ENCODE measurements at regions not wholly inside any gene's neighbourhood (a gene's known extent, or its start where the extent isn't known, plus 50 kb on each side); places are given as distances from the start of the nearest gene placed in this dataset.

GRCh38 chr13:53466576-53466975, 438.0 kb downstream of the OLFM4 start:
- Histone ChIP-seq H3K36me3 (ENCODE audit: insufficient read depth, low read length) (no peaks in the 10 kb centered on the region), H3K27me3 (ENCODE audit: insufficient read depth, low read length) (no peaks in the 10 kb centered on the region), H3K4me3 (ENCODE audit: low read depth, low read length) (no peak overlapping the region), H3K79me2 (ENCODE audit: control insufficient read depth, insufficient read depth, low read length, unreplicated experiment) (no peaks in the 10 kb centered on the region), H3K4me1 (ENCODE audit: control insufficient read depth, insufficient read depth, low read length, unreplicated experiment) (no peaks in the 10 kb centered on the region), H2AFZ (ENCODE audit: low read length, unreplicated experiment) (no peak overlapping the region), H3K27ac (ENCODE audit: low read depth, low read length) (no peak overlapping the region)

- Histone ChIP-seq H3K4me3 (ENCODE audit: low read depth, low read length) (no peak overlapping the region), H3K36me3 (ENCODE audit: insufficient read depth, low read length) (no peaks in the 10 kb centered on the region), H3K27ac (ENCODE audit: low read depth, low read length) (no peak overlapping the region), H2AFZ (ENCODE audit: low read length, unreplicated experiment) (no peak overlapping the region), H3K27me3 (ENCODE audit: insufficient read depth, low read length) (no peaks in the 10 kb centered on the region), H3K79me2 (ENCODE audit: control insufficient read depth, insufficient read depth, low read length, unreplicated experiment) (no peaks in the 10 kb centered on the region), H3K4me1 (ENCODE audit: control insufficient read depth, insufficient read depth, low read length, unreplicated experiment) (no peaks in the 10 kb centered on the region)
Observed at GRCh38 chr13:53473397-53473796, 444.8 kb downstream of the OLFM4 start.

DNA sequence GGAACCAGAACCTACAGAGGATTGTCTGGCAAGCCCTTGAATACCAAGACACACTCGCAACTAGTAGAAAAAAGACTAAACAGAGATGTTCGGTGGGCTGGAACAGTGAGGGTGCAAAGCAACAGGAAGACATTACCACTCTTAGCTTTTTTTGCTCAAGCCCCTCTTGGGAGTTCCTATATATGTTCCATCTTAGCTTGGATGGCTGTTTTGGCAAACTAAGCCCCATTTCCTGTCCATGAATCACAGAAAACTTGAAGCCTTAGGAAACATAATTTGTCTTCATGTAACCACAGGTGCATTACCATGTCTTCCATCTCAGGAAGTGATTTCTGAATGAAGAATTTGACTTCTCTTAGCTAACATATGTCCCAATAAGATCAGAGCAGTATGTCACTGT, 446.3 kb downstream of the OLFM4 start:
- H2AFZ ChIP-seq (ENCODE audit: low read length, unreplicated experiment) = no peak overlapping the region
- H3K79me2 ChIP-seq (ENCODE audit: control insufficient read depth, insufficient read depth, low read length, unreplicated experiment) = no peaks in the 10 kb centered on the region
- H3K27ac ChIP-seq (ENCODE audit: low read depth, low read length) = no peak overlapping the region
- H3K4me3 ChIP-seq (ENCODE audit: low read depth, low read length) = no peak overlapping the region
- no peaks in the 10 kb centered on the region for H3K36me3 ChIP-seq (ENCODE audit: insufficient read depth, low read length)
- H3K4me1 ChIP-seq (ENCODE audit: control insufficient read depth, insufficient read depth, low read length, unreplicated experiment) = no peaks in the 10 kb centered on the region
- H3K27me3 ChIP-seq (ENCODE audit: insufficient read depth, low read length) = no peaks in the 10 kb centered on the region

GRCh38 chr13:53490752-53491151, 462.1 kb downstream of the OLFM4 start:
- H3K79me2 ChIP-seq (ENCODE audit: control insufficient read depth, insufficient read depth, low read length, unreplicated experiment) = no peaks in the 10 kb centered on the region
- H3K36me3 ChIP-seq (ENCODE audit: insufficient read depth, low read length) = no peaks in the 10 kb centered on the region
- H3K4me3 ChIP-seq (ENCODE audit: low read depth, low read length) = no peak overlapping the region
- H3K27ac ChIP-seq (ENCODE audit: low read depth, low read length) = no peak overlapping the region
- H2AFZ ChIP-seq (ENCODE audit: low read length, unreplicated experiment) = no peak overlapping the region
- H3K27me3 ChIP-seq (ENCODE audit: insufficient read depth, low read length) = no peaks in the 10 kb centered on the region
- H3K4me1 ChIP-seq (ENCODE audit: control insufficient read depth, insufficient read depth, low read length, unreplicated experiment) = no peaks in the 10 kb centered on the region

DNA sequence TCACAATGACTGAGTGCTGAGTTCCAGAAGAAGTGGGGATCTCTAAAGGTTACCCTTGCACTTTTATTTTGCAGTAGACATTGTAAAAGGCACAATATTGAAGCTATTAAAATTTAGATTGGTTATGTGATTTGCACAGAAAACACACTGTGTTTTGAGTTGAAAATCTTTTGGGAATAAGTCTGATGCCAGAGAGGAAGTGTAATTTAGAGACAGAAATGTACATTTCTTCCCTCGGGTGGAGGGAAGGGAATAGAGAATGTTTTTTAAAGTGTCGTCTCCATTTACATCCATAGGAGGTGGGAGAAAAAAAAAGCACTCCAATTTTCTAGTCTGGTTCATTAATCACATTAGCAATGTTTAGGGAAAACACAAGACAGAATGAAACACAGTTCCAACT, 465.8 kb downstream of the OLFM4 start:
- Histone ChIP-seq H2AFZ (ENCODE audit: low read length, unreplicated experiment) (no peak overlapping the region), H3K79me2 (ENCODE audit: control insufficient read depth, insufficient read depth, low read length, unreplicated experiment) (no peaks in the 10 kb centered on the region), H3K4me3 (ENCODE audit: low read depth, low read length) (no peak overlapping the region), H3K36me3 (ENCODE audit: insufficient read depth, low read length) (no peaks in the 10 kb centered on the region), H3K27ac (ENCODE audit: low read depth, low read length) (no peak overlapping the region), H3K4me1 (ENCODE audit: control insufficient read depth, insufficient read depth, low read length, unreplicated experiment) (no peaks in the 10 kb centered on the region), H3K27me3 (ENCODE audit: insufficient read depth, low read length) (no peaks in the 10 kb centered on the region)

DNA sequence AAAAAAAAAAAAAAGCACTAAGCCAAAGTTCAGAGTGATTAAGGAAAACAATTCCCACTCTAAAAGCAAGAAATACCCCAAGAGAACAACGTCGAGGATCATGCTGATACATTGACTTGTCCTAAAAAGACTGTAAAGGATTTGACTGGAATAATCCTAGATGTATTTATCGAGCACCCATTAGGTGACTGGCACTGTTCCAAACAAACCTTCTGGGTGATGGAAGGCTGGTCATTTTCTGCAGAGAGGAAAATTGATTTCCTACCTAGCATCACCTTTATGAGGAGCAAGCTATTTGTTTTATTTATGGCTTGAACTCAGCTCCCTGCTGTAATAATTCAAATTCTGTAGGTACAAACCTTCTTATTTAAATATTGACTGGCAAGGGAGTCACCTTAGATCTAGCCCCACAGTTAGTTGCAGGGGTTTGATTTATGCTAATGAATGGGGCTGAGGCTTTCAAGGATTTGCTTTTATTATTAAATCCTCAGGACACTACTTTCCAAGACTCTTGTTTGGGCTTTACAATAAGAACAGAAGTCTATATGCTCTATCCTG, 471.0 kb downstream of the OLFM4 start:
- no peaks in the 10 kb centered on the region for H3K36me3 ChIP-seq (ENCODE audit: insufficient read depth, low read length)
- H3K4me3 ChIP-seq (ENCODE audit: low read depth, low read length) = no peak overlapping the region
- no peaks in the 10 kb centered on the region for H3K27me3 ChIP-seq (ENCODE audit: insufficient read depth, low read length)
- H2AFZ ChIP-seq (ENCODE audit: low read length, unreplicated experiment) = no peak overlapping the region
- no peaks in the 10 kb centered on the region for H3K4me1 ChIP-seq (ENCODE audit: control insufficient read depth, insufficient read depth, low read length, unreplicated experiment)
- H3K27ac ChIP-seq (ENCODE audit: low read depth, low read length) = no peak overlapping the region
- H3K79me2 ChIP-seq (ENCODE audit: control insufficient read depth, insufficient read depth, low read length, unreplicated experiment) = no peaks in the 10 kb centered on the region

- no peak overlapping the region for H3K27ac ChIP-seq (ENCODE audit: low read depth, low read length)
- H3K4me1 ChIP-seq (ENCODE audit: control insufficient read depth, insufficient read depth, low read length, unreplicated experiment) = no peaks in the 10 kb centered on the region
- H3K27me3 ChIP-seq (ENCODE audit: insufficient read depth, low read length) = no peaks in the 10 kb centered on the region
- H2AFZ ChIP-seq (ENCODE audit: low read length, unreplicated experiment) = no peak overlapping the region
- H3K36me3 ChIP-seq (ENCODE audit: insufficient read depth, low read length) = no peaks in the 10 kb centered on the region
- no peak overlapping the region for H3K4me3 ChIP-seq (ENCODE audit: low read depth, low read length)
- H3K79me2 ChIP-seq (ENCODE audit: control insufficient read depth, insufficient read depth, low read length, unreplicated experiment) = no peaks in the 10 kb centered on the region
Observed at GRCh38 chr13:53501387-53501786, 472.8 kb downstream of the OLFM4 start.

- Histone ChIP-seq H3K36me3 (ENCODE audit: insufficient read depth, low read length) (no peaks in the 10 kb centered on the region), H2AFZ (ENCODE audit: low read length, unreplicated experiment) (no peak overlapping the region), H3K4me3 (ENCODE audit: low read depth, low read length) (no peak overlapping the region), H3K27ac (ENCODE audit: low read depth, low read length) (no peak overlapping the region), H3K27me3 (ENCODE audit: insufficient read depth, low read length) (no peaks in the 10 kb centered on the region), H3K79me2 (ENCODE audit: control insufficient read depth, insufficient read depth, low read length, unreplicated experiment) (no peaks in the 10 kb centered on the region), H3K4me1 (ENCODE audit: control insufficient read depth, insufficient read depth, low read length, unreplicated experiment) (no peaks in the 10 kb centered on the region)
Observed at GRCh38 chr13:53507741-53508140, 479.1 kb downstream of the OLFM4 start.

GRCh38 chr13:53512635-53513034, 484.0 kb downstream of the OLFM4 start:
- H3K4me1 ChIP-seq (ENCODE audit: control insufficient read depth, insufficient read depth, low read length, unreplicated experiment) = no peaks in the 10 kb centered on the region
- H3K27ac ChIP-seq (ENCODE audit: low read depth, low read length) = no peak overlapping the region
- H3K36me3 ChIP-seq (ENCODE audit: insufficient read depth, low read length) = no peaks in the 10 kb centered on the region
- no peaks in the 10 kb centered on the region for H3K27me3 ChIP-seq (ENCODE audit: insufficient read depth, low read length)
- no peaks in the 10 kb centered on the region for H3K79me2 ChIP-seq (ENCODE audit: control insufficient read depth, insufficient read depth, low read length, unreplicated experiment)
- H2AFZ ChIP-seq (ENCODE audit: low read length, unreplicated experiment) = no peak overlapping the region
- H3K4me3 ChIP-seq (ENCODE audit: low read depth, low read length) = no peak overlapping the region

DNA sequence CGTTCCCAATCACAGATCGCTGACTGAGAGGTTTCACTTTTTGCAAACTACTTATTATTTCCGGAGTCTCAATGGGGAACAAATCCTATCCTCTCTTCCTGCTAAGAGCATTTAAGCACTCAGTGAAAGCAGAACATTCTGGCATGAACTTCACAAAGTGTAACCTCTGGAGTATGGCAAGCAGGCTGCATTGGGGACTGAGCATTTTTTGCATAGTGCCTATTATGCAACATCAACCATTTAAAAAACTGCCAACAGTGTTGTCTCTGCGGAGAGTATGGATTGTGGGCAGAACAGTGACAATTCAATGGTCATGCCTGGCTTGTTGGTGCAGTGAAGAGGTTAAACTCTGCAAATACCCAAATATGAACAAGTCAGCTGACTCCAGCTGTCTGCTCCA, 484.6 kb downstream of the OLFM4 start:
- H2AFZ ChIP-seq (ENCODE audit: low read length, unreplicated experiment) = no peak overlapping the region

GRCh38 chr13:53520132-53520531, 491.5 kb downstream of the OLFM4 start:
- no peaks in the 10 kb centered on the region for H3K79me2 ChIP-seq (ENCODE audit: control insufficient read depth, insufficient read depth, low read length, unreplicated experiment)
- no peaks in the 10 kb centered on the region for H3K4me1 ChIP-seq (ENCODE audit: control insufficient read depth, insufficient read depth, low read length, unreplicated experiment)
- no peak overlapping the region for H3K4me3 ChIP-seq (ENCODE audit: low read depth, low read length)
- H3K27ac ChIP-seq (ENCODE audit: low read depth, low read length) = no peak overlapping the region
- no peaks in the 10 kb centered on the region for H3K36me3 ChIP-seq (ENCODE audit: insufficient read depth, low read length)
- H2AFZ ChIP-seq (ENCODE audit: low read length, unreplicated experiment) = no peak overlapping the region
- H3K27me3 ChIP-seq (ENCODE audit: insufficient read depth, low read length) = no peaks in the 10 kb centered on the region

More for the DNA sequence above, 484.6 kb downstream of the OLFM4 start:
- Histone ChIP-seq H3K4me3 (ENCODE audit: low read depth, low read length) (no peak overlapping the region), H3K4me1 (ENCODE audit: control insufficient read depth, insufficient read depth, low read length, unreplicated experiment) (no peaks in the 10 kb centered on the region), H3K27ac (ENCODE audit: low read depth, low read length) (no peak overlapping the region), H3K36me3 (ENCODE audit: insufficient read depth, low read length) (no peaks in the 10 kb centered on the region), H3K27me3 (ENCODE audit: insufficient read depth, low read length) (no peaks in the 10 kb centered on the region), H3K79me2 (ENCODE audit: control insufficient read depth, insufficient read depth, low read length, unreplicated experiment) (no peaks in the 10 kb centered on the region)
